Astrocyte of the hippocampus (primary cell): ENCODE measurements at regions not wholly inside any gene's neighbourhood (a gene's known extent, or its start where the extent isn't known, plus 50 kb on each side); places are given as distances from the start of the nearest gene placed in this dataset.

Experiments
- DNase-seq: peaks from one replicate; pipeline ENCODE4 v3.0.0; 2011; ENCODE audit warnings: low read depth, low spot score

DNA sequence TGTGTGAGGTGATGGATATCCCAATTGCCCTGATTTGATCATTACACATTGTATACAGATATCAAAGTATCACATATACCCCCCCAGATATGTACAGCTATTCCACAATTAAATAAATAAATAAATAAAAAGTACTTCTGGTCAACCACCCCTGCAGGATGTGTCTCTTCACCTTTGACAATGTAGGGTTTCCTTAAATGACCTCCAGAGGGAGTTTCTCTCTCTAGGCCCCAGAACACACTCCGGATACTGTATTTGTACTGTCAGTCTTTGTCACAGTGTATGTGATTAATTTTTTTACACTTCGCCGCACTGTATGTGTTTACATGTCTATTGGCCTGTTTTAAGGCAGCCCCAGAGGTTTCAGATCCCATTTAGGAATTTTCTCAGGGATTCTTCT lies 123.6 kb downstream of the ADCYAP1R1 start:
- no peak for DNase-seq

DNA sequence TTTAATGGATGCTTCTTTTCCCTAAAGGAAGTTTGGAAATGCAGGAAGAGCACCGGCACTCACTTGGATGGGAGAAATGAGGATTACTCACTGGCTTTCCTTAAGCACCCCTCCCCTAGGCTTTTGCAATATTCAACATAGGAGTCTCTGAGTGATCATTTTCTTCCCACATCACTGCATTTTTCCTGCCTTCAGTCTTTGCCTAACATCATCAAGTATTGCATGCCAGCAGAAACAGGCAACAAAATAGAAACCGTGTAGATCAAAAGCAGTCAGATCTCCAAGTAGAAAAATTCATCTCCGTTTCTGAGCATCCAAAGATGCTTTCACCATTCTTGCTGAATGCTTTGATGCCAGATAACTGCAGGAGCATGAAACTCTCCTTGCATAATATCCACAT lies 119.9 kb downstream of the ADCYAP1R1 start:
- no peak for DNase-seq

DNA sequence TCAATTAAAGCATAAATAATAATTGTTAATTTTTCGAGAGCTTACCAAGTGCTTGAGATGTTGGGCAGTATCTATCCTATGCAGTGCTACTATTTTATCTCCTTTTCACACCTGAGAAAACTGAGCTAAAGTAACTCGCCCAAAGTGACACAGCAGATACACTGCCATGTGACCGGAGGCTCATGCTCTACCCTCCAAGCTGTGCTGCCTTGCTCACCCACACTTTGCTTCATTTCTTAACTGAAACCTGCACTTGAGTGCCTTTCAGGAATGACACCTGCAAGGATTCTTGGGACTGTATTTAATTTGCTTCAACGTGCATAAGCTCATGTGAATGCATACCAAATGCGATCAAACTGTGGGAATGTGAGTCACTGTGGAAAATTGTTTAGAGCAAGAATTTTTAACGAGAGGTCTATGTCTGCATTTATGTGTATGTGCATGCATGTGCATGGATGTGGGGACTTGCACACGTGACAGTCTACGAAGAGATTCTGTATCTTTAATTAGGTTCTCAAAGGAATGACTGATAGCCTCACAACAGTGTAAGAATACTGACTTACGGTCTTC lies 119.2 kb downstream of the ADCYAP1R1 start:
- DNase-seq = no peak
